Naive thymus-derived CD4-positive, alpha-beta T cell (primary cell): ENCODE measurements at regions not wholly inside any gene's neighbourhood (a gene's known extent, or its start where the extent isn't known, plus 50 kb on each side); places are given as distances from the start of the nearest gene placed in this dataset.

Source experiments
- ATAC-seq: fragments of 150-1000 bp; cut with Tn5 transposase; 2 replicates; pipeline ENCODE4 v1.10.0; 2021; ENCODE audit warnings: mild to moderate bottlenecking, moderate library complexity
- CTCF ChIA-PET: fragments of 350-600 bp; sonication (Branson Sonifier 250); formaldehyde crosslinking; loops from one replicate; lab custom pipeline; 2021; ENCODE audit warnings: antibody characterized with exemption; lab: Charles Lee
- POLR2A ChIA-PET: fragments of 350-600 bp; sonication (Branson Sonifier 250); formaldehyde crosslinking; loops from one replicate; lab custom pipeline; 2021; ENCODE audit warnings: antibody characterized with exemption, inconsistent platforms; lab: Charles Lee
- DNase-seq, 9 donors: peaks; one replicate each; pipeline versions ENCODE4 v3.0.0 to v3.0.0-alpha.2; 2020 to 2022; ENCODE audit warnings: mixed read lengths in 1 of 9
- H3K27ac ChIP-seq: one replicate; pipeline ENCODE4 v1.7.0; 2013; ENCODE audit warnings: mild to moderate bottlenecking, low read depth, low read length, moderate library complexity
- H3K27me3 ChIP-seq, 2 donors: one replicate each; pipeline ENCODE4 v1.7.0; 2013; ENCODE audit warnings: low read length in 2 of 2, mild to moderate bottlenecking in 2 of 2, moderate library complexity in 2 of 2; ENCODE audit not compliant: control insufficient read depth in 2 of 2, insufficient read depth in 2 of 2
- H3K36me3 ChIP-seq, 3 experiments: 1 replicate in 2 of 3; 2 replicates in 1 of 3; pipeline ENCODE4 v1.7.0; 2013; ENCODE audit warnings: low read length in 3 of 3, mild to moderate bottlenecking in 3 of 3, moderate library complexity in 1 of 3; ENCODE audit not compliant: insufficient read depth in 3 of 3, control insufficient read depth in 2 of 3
- H3K4me1 ChIP-seq, 2 donors: one replicate each; pipeline ENCODE4 v1.7.0; 2013; ENCODE audit warnings: low read length in 2 of 2, mild to moderate bottlenecking in 2 of 2, moderate library complexity in 1 of 2; ENCODE audit not compliant: control insufficient read depth in 2 of 2, insufficient read depth in 2 of 2
- H3K4me3 ChIP-seq: 2 replicates; pipeline ENCODE4 v1.7.0; 2013; ENCODE audit warnings: mild to moderate bottlenecking, low read length
- H3K9me3 ChIP-seq, 3 experiments: 1 replicate in 2 of 3; 2 replicates in 1 of 3; pipeline ENCODE4 v1.7.0; 2013; ENCODE audit warnings: low read length in 3 of 3; ENCODE audit not compliant: control insufficient read depth in 2 of 3
- H3K27ac Mint-ChIP-seq, 9 donors: one replicate each; pipeline ENCODE4 v1.8.0; 2020 to 2022; ENCODE audit warnings: mixed read lengths in 9 of 9, mild to moderate bottlenecking in 8 of 9, moderate library complexity in 5 of 9, inconsistent platforms in 2 of 9
- H3K27me3 Mint-ChIP-seq, 5 donors: one replicate each; pipeline ENCODE4 v1.8.0; 2021 to 2022; ENCODE audit warnings: mixed read lengths in 5 of 5, mild to moderate bottlenecking in 1 of 5
- H3K36me3 Mint-ChIP-seq, 5 donors: one replicate each; pipeline ENCODE4 v1.8.0; 2020 to 2022; ENCODE audit warnings: mixed read lengths in 5 of 5, mild to moderate bottlenecking in 3 of 5, inconsistent platforms in 1 of 5
- H3K4me1 Mint-ChIP-seq, 7 donors: one replicate each; pipeline ENCODE4 v1.8.0; 2020 to 2022; ENCODE audit warnings: mixed read lengths in 7 of 7, mild to moderate bottlenecking in 3 of 7, inconsistent platforms in 1 of 7
- H3K4me3 Mint-ChIP-seq, 10 donors: one replicate each; pipeline ENCODE4 v1.8.0; 2020 to 2022; ENCODE audit warnings: mild to moderate bottlenecking in 10 of 10, mixed read lengths in 10 of 10, moderate library complexity in 6 of 10, inconsistent platforms in 2 of 10
- H3K9me3 Mint-ChIP-seq, 11 donors: one replicate each; pipeline ENCODE4 v1.8.0; 2020 to 2022; ENCODE audit warnings: mixed read lengths in 11 of 11, mild to moderate bottlenecking in 4 of 11, inconsistent platforms in 1 of 11, moderate library complexity in 1 of 11
- intact Hi-C, 2 donors: fragments of 100-400 bp; cut with micrococcal nuclease; formaldehyde crosslinking; loops; one replicate each; pipeline ENCODE4 v1.15.1; 2023

GRCh38 chr15:87498560-87498959, 758.0 kb downstream of the NTRK3 start:
- no peaks in the 10 kb centered on the region for H3K36me3 ChIP-seq
- H3K27me3 ChIP-seq = no peaks in the 10 kb centered on the region
- Mint-ChIP-seq H3K9me3 (peaks cover 0 to 10% (median 1%) of the 10 kb centered on the region in 11 donors), H3K27ac (no peak overlapping the region), H3K4me1 (peaks cover 0 to 1% (median 0%) of the 10 kb centered on the region in 7 donors), H3K36me3 (peaks cover 0 to 4% (median 0%) of the 10 kb centered on the region in 5 donors), H3K4me3 (no peak overlapping the region), H3K27me3 (peaks cover 0 to 4% (median 0%) of the 10 kb centered on the region in 5 donors)
- ChIA-PET POLR2A (no interaction called here), CTCF (no interaction called here)
- H3K9me3 ChIP-seq = no peaks in the 10 kb centered on the region
- H3K4me1 ChIP-seq = no peaks in the 10 kb centered on the region
- ATAC-seq = no peak
- intact Hi-C loops = no loop called here
- no peak overlapping the region for H3K27ac ChIP-seq
- H3K4me3 ChIP-seq = no peak overlapping the region
- no peak for DNase-seq

GRCh38 chr15:87496795-87497194, 759.7 kb downstream of the NTRK3 start:
- no peak overlapping the region for H3K4me3 ChIP-seq
- H3K4me1 ChIP-seq = no peaks in the 10 kb centered on the region
- DNase-seq (no peak), ATAC-seq (no peak)
- H3K27me3 ChIP-seq = no peaks in the 10 kb centered on the region
- Mint-ChIP-seq H3K9me3 (peaks cover 0 to 10% (median 3%) of the 10 kb centered on the region in 11 donors), H3K27me3 (peaks cover 0 to 4% (median 0%) of the 10 kb centered on the region in 5 donors), H3K36me3 (peaks cover 0 to 4% (median 0%) of the 10 kb centered on the region in 5 donors), H3K27ac (no peak overlapping the region), H3K4me1 (peaks cover 0 to 1% (median 0%) of the 10 kb centered on the region in 7 donors), H3K4me3 (no peak overlapping the region)
- H3K9me3 ChIP-seq = no peaks in the 10 kb centered on the region
- no peak overlapping the region for H3K27ac ChIP-seq
- POLR2A ChIA-PET = no interaction called here
- intact Hi-C loops = no loop called here
- CTCF ChIA-PET = no interaction called here
- no peaks in the 10 kb centered on the region for H3K36me3 ChIP-seq

- Mint-ChIP-seq H3K4me3 (no peak overlapping the region), H3K27me3 (peaks cover 0 to 4% (median 0%) of the 10 kb centered on the region in 5 donors), H3K27ac (no peak overlapping the region), H3K36me3 (peaks cover 0 to 4% (median 0%) of the 10 kb centered on the region in 5 donors), H3K4me1 (peaks cover 0 to 1% (median 0%) of the 10 kb centered on the region in 7 donors), H3K9me3 (peaks cover 0 to 12% (median 3%) of the 10 kb centered on the region in 11 donors)
- Histone ChIP-seq H3K27ac (no peak overlapping the region), H3K9me3 (no peaks in the 10 kb centered on the region), H3K4me3 (no peak overlapping the region), H3K4me1 (no peaks in the 10 kb centered on the region), H3K27me3 (no peaks in the 10 kb centered on the region), H3K36me3 (no peaks in the 10 kb centered on the region)
- DNase-seq (no peak), ATAC-seq (no peak)
- CTCF ChIA-PET = no interaction called here
- intact Hi-C loops = no loop called here
- POLR2A ChIA-PET = no interaction called here
These were observed 760.4 kb downstream of the NTRK3 start for GRCh38 chr15:87496109-87496508.

- Mint-ChIP-seq H3K9me3 (peaks cover 0 to 15% (median 3%) of the 10 kb centered on the region in 11 donors), H3K36me3 (peaks cover 0 to 4% (median 0%) of the 10 kb centered on the region in 5 donors), H3K4me3 (no peak overlapping the region), H3K27ac (no peak overlapping the region), H3K4me1 (peaks cover 0 to 1% (median 0%) of the 10 kb centered on the region in 7 donors), H3K27me3 (peaks cover 0 to 4% (median 0%) of the 10 kb centered on the region in 5 donors)
- no peak overlapping the region for H3K4me3 ChIP-seq
- no peaks in the 10 kb centered on the region for H3K27me3 ChIP-seq
- no peaks in the 10 kb centered on the region for H3K4me1 ChIP-seq
- intact Hi-C loops = no loop called here
- POLR2A ChIA-PET = no interaction called here
- H3K36me3 ChIP-seq = no peaks in the 10 kb centered on the region
- ATAC-seq (no peak), DNase-seq (no peak)
- H3K27ac ChIP-seq = no peak overlapping the region
- CTCF ChIA-PET = no interaction called here
- H3K9me3 ChIP-seq = no peaks in the 10 kb centered on the region
These were observed 762.7 kb downstream of the NTRK3 start for GRCh38 chr15:87493803-87494202.

- Mint-ChIP-seq H3K4me1 (peaks cover 0 to 1% (median 0%) of the 10 kb centered on the region in 7 donors), H3K36me3 (peaks cover 0 to 4% (median 0%) of the 10 kb centered on the region in 5 donors), H3K9me3 (peaks cover 0 to 15% (median 4%) of the 10 kb centered on the region in 11 donors), H3K27me3 (peaks cover 0 to 4% (median 0%) of the 10 kb centered on the region in 5 donors), H3K27ac (no peak overlapping the region), H3K4me3 (no peak overlapping the region)
- no peak for ATAC-seq
- no peak overlapping the region for H3K27ac ChIP-seq
- ChIA-PET POLR2A (no interaction called here), CTCF (no interaction called here)
- intact Hi-C loops = no loop called here
- no peaks in the 10 kb centered on the region for H3K36me3 ChIP-seq
- DNase-seq = no peak
- no peaks in the 10 kb centered on the region for H3K27me3 ChIP-seq
- H3K9me3 ChIP-seq = no peaks in the 10 kb centered on the region
- H3K4me3 ChIP-seq = no peak overlapping the region
- no peaks in the 10 kb centered on the region for H3K4me1 ChIP-seq
These were observed 764.2 kb downstream of the NTRK3 start for GRCh38 chr15:87492321-87492720.

- CTCF ChIA-PET = no interaction called here
- Histone ChIP-seq H3K4me3 (no peak overlapping the region), H3K27ac (no peak overlapping the region), H3K27me3 (no peaks in the 10 kb centered on the region), H3K4me1 (no peaks in the 10 kb centered on the region), H3K9me3 (no peaks in the 10 kb centered on the region), H3K36me3 (no peaks in the 10 kb centered on the region)
- no peaks in the 10 kb centered on the region for H3K36me3 Mint-ChIP-seq
- H3K9me3 Mint-ChIP-seq = peaks cover 0 to 15% (median 3%) of the 10 kb centered on the region in 11 donors
- no peaks in the 10 kb centered on the region for H3K4me1 Mint-ChIP-seq
- H3K4me3 Mint-ChIP-seq = no peak overlapping the region
- ATAC-seq = no peak
- intact Hi-C loops = no loop called here
- peaks cover 0 to 4% (median 0%) of the 10 kb centered on the region in 5 donors for H3K27me3 Mint-ChIP-seq
- DNase-seq = no peak
- POLR2A ChIA-PET = no interaction called here
- no peak overlapping the region for H3K27ac Mint-ChIP-seq
These were observed 765.9 kb downstream of the NTRK3 start for GRCh38 chr15:87490666-87491065.

- H3K9me3 Mint-ChIP-seq = peaks cover 0 to 11% (median 2%) of the 10 kb centered on the region in 11 donors
- H3K27ac Mint-ChIP-seq = no peak overlapping the region
- DNase-seq (no peak), ATAC-seq (no peak)
- H3K4me3 Mint-ChIP-seq = no peak overlapping the region
- H3K4me3 ChIP-seq = no peak overlapping the region
- ChIA-PET CTCF (no interaction called here), POLR2A (no interaction called here)
- no peaks in the 10 kb centered on the region for H3K4me1 Mint-ChIP-seq
- intact Hi-C loops = no loop called here
- H3K4me1 ChIP-seq = no peaks in the 10 kb centered on the region
- no peaks in the 10 kb centered on the region for H3K36me3 Mint-ChIP-seq
- no peak overlapping the region for H3K27ac ChIP-seq
- H3K9me3 ChIP-seq = no peaks in the 10 kb centered on the region
- H3K27me3 ChIP-seq = no peaks in the 10 kb centered on the region
- H3K27me3 Mint-ChIP-seq = peaks cover 0 to under 1% (median 0%) of the 10 kb centered on the region in 5 donors
- H3K36me3 ChIP-seq = no peaks in the 10 kb centered on the region
These were observed 766.5 kb downstream of the NTRK3 start for GRCh38 chr15:87489902-87490665.
